HUES48 (cell line): ENCODE measurements at regions not wholly inside any gene's neighbourhood (a gene's known extent, or its start where the extent isn't known, plus 50 kb on each side); places are given as distances from the start of the nearest gene placed in this dataset.

Experiments used
- H3K27ac ChIP-seq: one replicate; pipeline ENCODE4 v1.7.0; 2013; ENCODE audit warnings: low read depth, low read length, inconsistent platforms
- H3K27me3 ChIP-seq: 2 replicates; pipeline ENCODE4 v1.6.1; 2013; ENCODE audit warnings: mild to moderate bottlenecking, low read length; ENCODE audit not compliant: control insufficient read depth, insufficient read depth
- H3K36me3 ChIP-seq: 2 replicates; pipeline ENCODE4 v1.6.1; 2013; ENCODE audit warnings: low read length; ENCODE audit not compliant: control insufficient read depth, insufficient read depth
- H3K4me1 ChIP-seq: 2 replicates; pipeline ENCODE4 v1.6.1; 2013; ENCODE audit warnings: mild to moderate bottlenecking, low read length; ENCODE audit not compliant: control insufficient read depth, insufficient read depth
- H3K4me3 ChIP-seq: 2 replicates; pipeline ENCODE4 v1.5.1; 2013; ENCODE audit warnings: mild to moderate bottlenecking, low read depth, low read length
- H3K9ac ChIP-seq: 2 replicates; pipeline ENCODE4 v1.6.1; 2013; ENCODE audit warnings: mild to moderate bottlenecking, low read depth, low read length, moderate library complexity
- H3K9me3 ChIP-seq: 2 replicates; pipeline ENCODE4 v1.6.1; 2013; ENCODE audit warnings: low read length; ENCODE audit not compliant: control insufficient read depth, insufficient read depth

DNA sequence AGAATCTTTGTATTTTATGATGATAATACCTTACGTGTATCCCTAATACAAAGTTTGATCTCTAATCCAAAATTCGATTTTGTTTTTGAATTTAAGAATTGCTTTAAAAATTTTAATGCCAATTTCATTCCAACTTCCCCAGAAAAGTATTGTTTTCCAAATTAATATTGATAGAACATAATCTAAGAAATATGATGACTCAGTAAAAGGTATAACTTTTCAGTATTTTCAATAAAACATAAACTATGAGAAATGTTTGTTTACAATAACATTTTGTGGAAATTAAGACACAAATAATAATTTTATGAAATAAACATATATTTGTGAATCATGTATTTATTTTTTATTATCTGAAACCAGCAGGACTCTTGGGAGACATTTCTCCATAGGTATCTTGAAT lies 931.6 kb downstream of the EFNA5 start:
- no peaks in the 10 kb centered on the region for H3K27me3 ChIP-seq
- H3K9ac ChIP-seq = no peak overlapping the region
- no peaks in the 10 kb centered on the region for H3K36me3 ChIP-seq
- no peak overlapping the region for H3K27ac ChIP-seq
- H3K4me3 ChIP-seq = no peak overlapping the region
- 0 out of 2 replicates have a peak, but pooled peaks cover 4% of the 10 kb centered on the region for H3K9me3 ChIP-seq
- H3K4me1 ChIP-seq = peaks cover 9% of the 10 kb centered on the region

DNA sequence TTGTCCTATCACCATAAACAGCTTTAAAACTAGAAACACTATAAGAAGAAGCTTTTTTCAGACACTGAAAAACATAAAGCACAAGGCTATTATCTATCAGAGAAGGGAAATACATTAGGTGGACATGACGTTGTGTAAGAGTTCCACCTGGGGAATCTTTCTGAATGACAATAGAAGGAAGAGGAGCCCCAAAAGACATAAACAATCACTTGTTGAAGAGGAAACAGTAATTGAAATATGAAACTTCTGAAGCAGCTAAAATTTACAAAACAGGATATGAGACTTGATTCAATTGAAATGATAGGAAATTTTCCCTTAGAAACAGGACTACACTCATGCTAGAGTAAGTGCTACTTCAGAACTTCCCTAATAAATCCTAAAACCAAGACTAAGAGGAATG lies 933.6 kb downstream of the EFNA5 start:
- no peak overlapping the region for H3K9ac ChIP-seq
- H3K9me3 ChIP-seq = 0 out of 2 replicates have a peak, but pooled peaks cover 11% of the 10 kb centered on the region
- H3K4me1 ChIP-seq = peaks cover 9% of the 10 kb centered on the region
- no peak overlapping the region for H3K27ac ChIP-seq
- no peaks in the 10 kb centered on the region for H3K27me3 ChIP-seq
- no peaks in the 10 kb centered on the region for H3K36me3 ChIP-seq
- no peak overlapping the region for H3K4me3 ChIP-seq

DNA sequence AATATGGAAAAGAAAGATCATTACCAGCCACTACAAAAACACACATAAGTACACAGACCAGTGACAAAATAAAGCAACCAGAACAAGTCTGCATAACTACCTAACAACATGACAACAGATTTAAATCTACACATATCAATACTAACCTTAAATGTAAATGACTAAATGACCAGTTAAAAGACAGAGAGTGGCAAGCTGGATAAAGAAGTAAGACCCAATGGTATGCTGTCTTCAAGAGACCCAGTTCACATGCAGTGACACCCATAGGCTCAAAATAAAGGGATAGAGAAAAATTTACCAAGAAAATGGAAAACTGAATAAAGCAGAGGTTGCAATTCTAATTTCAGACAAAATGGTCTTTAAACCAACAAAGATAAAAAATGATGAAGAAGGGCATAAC lies 938.1 kb downstream of the EFNA5 start:
- H3K4me3 ChIP-seq = no peak overlapping the region

DNA sequence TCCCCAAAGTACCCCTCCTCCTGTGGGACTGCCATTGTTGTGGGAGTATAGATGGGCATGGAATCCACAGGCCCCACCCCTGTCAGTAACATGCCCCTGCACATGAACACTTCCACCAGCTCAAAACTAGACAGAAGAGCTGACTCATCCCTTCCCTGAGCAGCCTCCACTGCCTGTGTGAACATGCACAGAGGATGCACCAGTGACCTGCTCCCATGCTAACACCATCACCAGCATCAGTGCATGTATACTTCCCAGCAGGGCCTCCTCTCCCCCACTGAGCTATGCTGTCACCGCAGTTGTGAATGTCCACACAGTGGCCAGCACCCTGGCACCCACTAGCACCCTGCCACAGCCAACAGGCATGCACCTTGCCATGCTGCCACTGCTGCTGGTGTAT lies 939.8 kb downstream of the EFNA5 start:
- H3K36me3 ChIP-seq = no peaks in the 10 kb centered on the region
- no peak overlapping the region for H3K4me3 ChIP-seq
- H3K9me3 ChIP-seq = 0 out of 2 replicates have a peak, but pooled peaks cover 13% of the 10 kb centered on the region
- H3K4me1 ChIP-seq = no peaks in the 10 kb centered on the region
- no peak overlapping the region for H3K9ac ChIP-seq
- no peaks in the 10 kb centered on the region for H3K27me3 ChIP-seq
- no peak overlapping the region for H3K27ac ChIP-seq

More for the DNA sequence above, 938.1 kb downstream of the EFNA5 start:
- H3K36me3 ChIP-seq = no peaks in the 10 kb centered on the region
- no peak overlapping the region for H3K27ac ChIP-seq
- H3K27me3 ChIP-seq = no peaks in the 10 kb centered on the region
- H3K9me3 ChIP-seq = 0 out of 2 replicates have a peak, but pooled peaks cover 13% of the 10 kb centered on the region
- H3K4me1 ChIP-seq = peaks cover 9% of the 10 kb centered on the region
- no peak overlapping the region for H3K9ac ChIP-seq

DNA sequence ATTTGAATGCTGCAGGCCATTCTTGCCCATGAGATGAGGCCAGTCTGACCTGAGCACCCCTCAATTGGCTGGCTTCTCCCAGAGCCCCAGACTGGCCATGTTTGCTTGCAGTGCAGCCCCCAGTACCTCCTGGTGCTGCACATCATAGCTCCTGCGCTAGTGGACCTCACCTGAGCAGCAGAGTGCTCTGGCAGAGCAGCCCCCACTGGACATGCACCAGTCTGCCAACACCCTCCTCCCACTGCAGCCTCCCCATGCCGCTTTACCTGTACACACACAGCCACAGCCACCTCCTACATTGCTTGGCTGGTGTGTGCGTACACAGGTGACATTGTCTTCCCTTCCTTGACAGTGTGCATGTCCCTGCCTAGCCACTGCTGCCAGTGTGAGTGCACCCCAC lies 940.2 kb downstream of the EFNA5 start:
- Histone ChIP-seq H3K27ac (no peak overlapping the region), H3K9me3 (0 out of 2 replicates have a peak, but pooled peaks cover 13% of the 10 kb centered on the region), H3K4me1 (no peaks in the 10 kb centered on the region)

DNA sequence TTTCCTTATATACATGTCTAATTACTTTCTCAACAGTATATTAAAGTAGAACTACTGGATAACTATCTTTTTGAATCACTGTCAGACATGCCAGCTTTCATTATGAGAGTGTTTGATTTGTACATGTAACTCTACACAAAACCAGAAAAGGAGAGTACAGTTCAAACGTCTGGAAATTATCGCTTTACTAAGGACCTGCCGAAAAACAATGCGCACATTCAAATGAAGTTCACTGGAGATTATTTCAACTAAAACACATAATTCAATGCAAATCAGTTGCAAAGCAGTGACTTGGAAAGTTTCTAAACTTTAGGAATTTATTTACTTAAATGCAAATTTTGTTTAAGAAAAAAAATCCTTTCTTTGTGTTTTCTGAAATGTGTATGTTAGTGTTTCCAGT lies 942.5 kb downstream of the EFNA5 start:
- Histone ChIP-seq H3K9me3 (0 out of 2 replicates have a peak, but pooled peaks cover 3% of the 10 kb centered on the region), H3K9ac (no peak overlapping the region), H3K4me1 (no peaks in the 10 kb centered on the region), H3K27ac (no peak overlapping the region), H3K4me3 (no peak overlapping the region), H3K36me3 (no peaks in the 10 kb centered on the region), H3K27me3 (no peaks in the 10 kb centered on the region)

More for the DNA sequence above, 940.2 kb downstream of the EFNA5 start:
- Histone ChIP-seq H3K9ac (no peak overlapping the region), H3K27me3 (no peaks in the 10 kb centered on the region), H3K36me3 (no peaks in the 10 kb centered on the region), H3K4me3 (no peak overlapping the region)

DNA sequence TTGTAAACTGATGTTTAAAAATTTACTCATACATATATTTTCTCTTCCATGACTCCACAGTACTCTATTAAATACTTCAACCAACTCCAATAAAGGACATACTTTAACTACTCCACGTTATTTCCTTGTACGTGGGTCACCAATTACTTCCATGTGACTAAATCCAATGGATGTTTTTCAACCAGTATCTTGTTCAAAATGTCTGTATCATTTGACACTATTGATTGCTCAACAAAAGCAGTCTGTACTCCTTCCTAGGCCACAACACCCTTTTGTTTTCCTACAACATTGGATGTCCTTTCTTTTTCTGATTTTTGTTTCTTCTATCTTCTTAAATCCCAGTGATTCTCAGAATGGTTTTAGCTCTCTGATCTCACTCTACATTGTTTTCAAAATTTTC lies 943.7 kb downstream of the EFNA5 start:
- Histone ChIP-seq H3K9ac (no peak overlapping the region), H3K27ac (no peak overlapping the region), H3K4me3 (no peak overlapping the region), H3K27me3 (no peaks in the 10 kb centered on the region), H3K36me3 (no peaks in the 10 kb centered on the region), H3K9me3 (0 out of 2 replicates have a peak, but pooled peaks cover 2% of the 10 kb centered on the region), H3K4me1 (no peaks in the 10 kb centered on the region)

DNA sequence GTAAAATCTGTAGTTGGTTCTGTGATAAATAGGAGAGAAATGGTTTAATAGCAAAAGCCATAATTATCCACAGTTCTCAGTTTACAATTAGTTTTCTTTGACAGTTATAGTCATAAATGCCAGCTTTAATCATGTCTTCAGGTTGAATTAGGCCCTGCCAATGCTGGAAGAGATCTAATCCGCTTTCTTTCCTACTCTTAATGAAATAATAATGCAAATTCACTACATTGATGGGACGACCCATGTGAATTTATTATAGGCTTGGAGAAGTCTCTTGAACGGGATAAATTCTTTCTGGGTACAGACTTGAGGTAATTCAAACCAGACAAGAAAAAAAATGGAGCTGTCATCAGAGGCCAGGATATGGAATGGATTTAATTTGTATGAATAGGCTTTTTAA lies 950.4 kb downstream of the EFNA5 start:
- no peak overlapping the region for H3K4me3 ChIP-seq
- H3K27me3 ChIP-seq = no peaks in the 10 kb centered on the region
- no peak overlapping the region for H3K27ac ChIP-seq
- no peak overlapping the region for H3K9ac ChIP-seq
- H3K36me3 ChIP-seq = no peaks in the 10 kb centered on the region
- H3K9me3 ChIP-seq = no peaks in the 10 kb centered on the region
- no peaks in the 10 kb centered on the region for H3K4me1 ChIP-seq

DNA sequence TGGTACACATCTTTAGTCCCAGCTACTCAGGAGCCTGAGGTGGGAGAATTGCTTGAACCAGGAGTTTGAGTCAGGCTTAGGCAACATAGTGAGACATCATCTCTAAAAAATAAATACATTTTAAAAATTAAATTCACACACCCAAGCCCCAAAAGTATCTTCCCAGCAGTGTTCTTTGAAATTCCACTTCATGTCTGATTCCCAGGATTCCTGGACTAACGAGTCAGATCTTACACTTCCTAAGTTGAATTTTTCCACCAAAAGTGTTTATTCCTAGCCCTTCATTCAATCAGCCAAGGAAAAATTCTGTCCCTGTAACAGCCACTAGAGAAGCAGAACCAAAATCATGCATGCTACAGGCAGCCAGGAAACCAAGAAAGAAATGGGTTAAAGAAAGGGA lies 970.9 kb downstream of the EFNA5 start:
- Histone ChIP-seq H3K9me3 (no peaks in the 10 kb centered on the region), H3K27me3 (no peaks in the 10 kb centered on the region), H3K9ac (no peak overlapping the region), H3K36me3 (no peaks in the 10 kb centered on the region), H3K4me1 (peaks cover 4% of the 10 kb centered on the region; the same call in 1 of the 2 replicates), H3K4me3 (no peak overlapping the region), H3K27ac (no peak overlapping the region)

DNA sequence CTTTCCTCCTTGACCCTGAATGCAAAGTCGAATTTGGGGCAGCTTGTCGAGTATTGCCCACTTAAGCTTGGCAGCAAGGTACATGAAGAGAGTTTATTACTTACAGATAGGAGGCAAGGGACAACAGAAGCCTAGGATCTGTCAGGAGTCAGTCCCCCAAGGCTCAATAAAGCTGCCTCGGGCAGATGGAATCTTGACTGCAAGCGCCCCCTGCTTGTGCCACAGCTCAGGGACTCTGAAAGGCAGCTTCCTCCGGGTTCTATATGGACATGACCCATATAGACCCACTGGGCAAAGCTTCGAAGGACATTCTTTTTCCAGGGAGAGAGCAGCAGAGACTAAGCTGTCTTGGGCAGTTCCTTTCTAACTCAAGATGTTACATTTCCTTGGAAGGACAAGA lies 971.5 kb downstream of the EFNA5 start:
- no peaks in the 10 kb centered on the region for H3K36me3 ChIP-seq
- H3K4me1 ChIP-seq = peaks cover 4% of the 10 kb centered on the region; the same call in 1 of the 2 replicates
- H3K9me3 ChIP-seq = no peaks in the 10 kb centered on the region
- no peak overlapping the region for H3K9ac ChIP-seq
- no peak overlapping the region for H3K27ac ChIP-seq
- no peaks in the 10 kb centered on the region for H3K27me3 ChIP-seq
- H3K4me3 ChIP-seq = no peak overlapping the region

DNA sequence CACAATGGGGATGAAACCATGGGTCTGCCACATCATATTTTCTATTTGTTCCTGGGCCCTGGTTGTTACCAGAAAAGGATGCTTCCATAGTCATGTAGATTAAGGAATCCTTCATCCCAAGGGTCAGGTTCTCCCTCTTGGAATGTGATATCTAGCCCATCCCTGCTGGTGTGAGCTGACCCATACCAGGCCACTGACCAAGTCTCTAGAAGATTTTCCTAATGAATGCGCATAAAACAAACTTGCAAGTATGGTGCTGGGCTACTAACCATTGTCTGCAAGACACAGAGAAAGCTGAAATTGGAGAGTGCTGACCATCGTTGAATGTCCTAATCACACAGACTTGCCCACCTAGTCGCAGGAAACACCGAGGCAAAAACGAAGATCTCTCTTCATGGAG lies 972.6 kb downstream of the EFNA5 start:
- H3K27me3 ChIP-seq = no peaks in the 10 kb centered on the region
- H3K9me3 ChIP-seq = no peaks in the 10 kb centered on the region
- H3K4me3 ChIP-seq = no peak overlapping the region
- H3K27ac ChIP-seq = no peak overlapping the region
- H3K36me3 ChIP-seq = no peaks in the 10 kb centered on the region
- H3K9ac ChIP-seq = no peak overlapping the region
- H3K4me1 ChIP-seq = peaks cover 4% of the 10 kb centered on the region; the same call in 1 of the 2 replicates

DNA sequence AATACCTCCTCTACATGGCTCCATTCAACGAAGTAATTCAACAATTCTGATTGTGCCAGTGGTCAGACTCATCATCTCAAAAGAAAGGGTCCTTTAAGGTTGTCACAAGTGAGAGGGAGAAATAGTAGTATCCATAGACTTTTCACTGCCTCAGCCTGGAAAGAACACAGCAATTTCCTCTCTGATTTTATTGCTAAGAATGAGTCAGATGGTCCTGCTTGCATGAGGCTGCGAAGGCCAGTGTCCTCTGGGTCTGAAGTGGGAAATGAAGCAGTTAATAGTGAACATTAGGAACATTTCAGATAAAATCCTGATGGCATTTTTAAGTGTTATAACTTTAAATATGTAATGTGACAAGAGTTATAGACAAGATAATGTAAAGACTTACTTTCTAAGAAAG lies 979.0 kb downstream of the EFNA5 start:
- Histone ChIP-seq H3K9me3 (no peaks in the 10 kb centered on the region), H3K4me1 (no peaks in the 10 kb centered on the region), H3K27me3 (no peaks in the 10 kb centered on the region), H3K9ac (no peak overlapping the region), H3K4me3 (no peak overlapping the region), H3K27ac (no peak overlapping the region), H3K36me3 (no peaks in the 10 kb centered on the region)
